HG02642 (cell line): ENCODE measurements at regions not wholly inside any gene's neighbourhood (a gene's known extent, or its start where the extent isn't known, plus 50 kb on each side); places are given as distances from the start of the nearest gene placed in this dataset.

ENCODE experiments used
- ATAC-seq: cut with Tn5 transposase; IDR thresholded peaks from one replicate; pipeline ENCODE4 v1.9.1; 2021; ENCODE audit warnings: mild to moderate bottlenecking; ENCODE audit not compliant: unreplicated experiment, poor library complexity

- no peak for ATAC-seq
Observed at GRCh38 chr13:25044071-25044470, 51.9 kb upstream of the PABPC3 start.
